Neural cell (in vitro differentiated cells): ENCODE measurements at regions not wholly inside any gene's neighbourhood (a gene's known extent, or its start where the extent isn't known, plus 50 kb on each side); places are given as distances from the start of the nearest gene placed in this dataset.

ENCODE experiments used
- EZH2 ChIP-seq: fragments of 200-600, 300-800 bp; shearing (Covaris generic), sonication (generic); IDR thresholded peaks from 2 replicates; pipeline ENCODE4 v1.6.1; 2014; ENCODE audit warnings: antibody characterized with exemption, low read length, borderline replicate concordance, mild to moderate bottlenecking; ENCODE audit not compliant: insufficient read depth, poor library complexity, severe bottlenecking
- POLR2AphosphoS5 ChIP-seq: IDR thresholded peaks from 2 replicates; pipeline ENCODE4 v1.6.1; 2012
- TF ChIP-seq, protein P1 (sequence below): fragments of 450-650 bp; IDR thresholded peaks from 2 replicates; pipeline ENCODE4 v1.5.1; 2014; ENCODE audit warnings: antibody characterized with exemption, mild to moderate bottlenecking, moderate library complexity; ENCODE audit not compliant: poor library complexity, severe bottlenecking

- TF ChIP-seq, protein P1, sequence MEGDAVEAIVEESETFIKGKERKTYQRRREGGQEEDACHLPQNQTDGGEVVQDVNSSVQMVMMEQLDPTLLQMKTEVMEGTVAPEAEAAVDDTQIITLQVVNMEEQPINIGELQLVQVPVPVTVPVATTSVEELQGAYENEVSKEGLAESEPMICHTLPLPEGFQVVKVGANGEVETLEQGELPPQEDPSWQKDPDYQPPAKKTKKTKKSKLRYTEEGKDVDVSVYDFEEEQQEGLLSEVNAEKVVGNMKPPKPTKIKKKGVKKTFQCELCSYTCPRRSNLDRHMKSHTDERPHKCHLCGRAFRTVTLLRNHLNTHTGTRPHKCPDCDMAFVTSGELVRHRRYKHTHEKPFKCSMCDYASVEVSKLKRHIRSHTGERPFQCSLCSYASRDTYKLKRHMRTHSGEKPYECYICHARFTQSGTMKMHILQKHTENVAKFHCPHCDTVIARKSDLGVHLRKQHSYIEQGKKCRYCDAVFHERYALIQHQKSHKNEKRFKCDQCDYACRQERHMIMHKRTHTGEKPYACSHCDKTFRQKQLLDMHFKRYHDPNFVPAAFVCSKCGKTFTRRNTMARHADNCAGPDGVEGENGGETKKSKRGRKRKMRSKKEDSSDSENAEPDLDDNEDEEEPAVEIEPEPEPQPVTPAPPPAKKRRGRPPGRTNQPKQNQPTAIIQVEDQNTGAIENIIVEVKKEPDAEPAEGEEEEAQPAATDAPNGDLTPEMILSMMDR, result no peak
- TF ChIP-seq POLR2AphosphoS5 (no peak), EZH2 (no peak)
Measured at GRCh38 chr4:138941037-138941436, 74.5 kb upstream of the NOCT start.
